Stimulated activated CD4-positive, alpha-beta T cell treated with anti-CD3 and anti-CD28 coated beads, TNF-alpha, amount 100 ng/mL, for 24 hours (primary cell): ENCODE measurements at regions not wholly inside any gene's neighbourhood (a gene's known extent, or its start where the extent isn't known, plus 50 kb on each side); places are given as distances from the start of the nearest gene placed in this dataset.

Experiments
- DNase-seq, 3 experiments: peaks; one replicate each; pipeline ENCODE4 v3.0.0-alpha.2; 2020; ENCODE audit warnings: low read depth in 3 of 3

- no peak for DNase-seq
Measured at GRCh38 chr1:61627365-61627764, 97.6 kb downstream of the TM2D1 start.

- no peak for DNase-seq
Measured at GRCh38 chr1:61626816-61627215, 98.1 kb downstream of the TM2D1 start.

- no peak for DNase-seq
Measured at GRCh38 chr1:61623852-61624251, 101.1 kb downstream of the TM2D1 start.

- no peak for DNase-seq
Measured at GRCh38 chr1:61620536-61620935, 104.4 kb downstream of the TM2D1 start.

- no peak for DNase-seq
Measured at GRCh38 chr1:61618755-61619154, 106.2 kb downstream of the TM2D1 start.

GRCh38 chr1:61618193-61618592 is 106.7 kb downstream of the TM2D1 start:
- DNase-seq, result no peak

- no peak for DNase-seq
Measured at GRCh38 chr1:61616830-61617229, 108.1 kb downstream of the TM2D1 start.

- DNase-seq, result no peak
Measured at GRCh38 chr1:61612602-61613001, 112.3 kb downstream of the TM2D1 start.

GRCh38 chr1:61609040-61609439 is 115.9 kb downstream of the TM2D1 start:
- DNase-seq, result no peak

- no peak for DNase-seq
Measured at GRCh38 chr1:61607448-61607847, 117.5 kb downstream of the TM2D1 start.

- no peak for DNase-seq
Measured at GRCh38 chr1:61606448-61607312, 118.3 kb downstream of the TM2D1 start.

GRCh38 chr1:61605607-61606321 is 119.2 kb downstream of the TM2D1 start:
- DNase-seq, result no peak

GRCh38 chr1:61604684-61605083 is 120.3 kb downstream of the TM2D1 start:
- DNase-seq, result no peak

- DNase-seq, result no peak
Measured at GRCh38 chr1:61604261-61604660, 120.7 kb downstream of the TM2D1 start.

- DNase-seq, result no peak
Measured at GRCh38 chr1:61602663-61603062, 122.3 kb downstream of the TM2D1 start.

GRCh38 chr1:61597601-61598000 is 127.3 kb downstream of the TM2D1 start:
- no peak for DNase-seq

GRCh38 chr1:61593331-61593730 is 131.6 kb downstream of the TM2D1 start:
- DNase-seq, result no peak

- no peak for DNase-seq
Measured at GRCh38 chr1:61591351-61591750, 133.6 kb downstream of the TM2D1 start.

GRCh38 chr1:61588736-61589672 is 135.9 kb downstream of the TM2D1 start:
- peak; percentile 14 to 61 (median 19) for DNase-seq

- no peak for DNase-seq
Measured at GRCh38 chr1:61585714-61586113, 139.2 kb downstream of the TM2D1 start.

- DNase-seq, result no peak
Measured at GRCh38 chr1:61583703-61584102, 141.2 kb downstream of the TM2D1 start.

GRCh38 chr1:61581251-61581650 is 143.7 kb downstream of the TM2D1 start:
- DNase-seq, result no peak
